Esophagus muscularis mucosa (tissue), 4 donors: ENCODE measurements at regions not wholly inside any gene's neighbourhood (a gene's known extent, or its start where the extent isn't known, plus 50 kb on each side); places are given as distances from the start of the nearest gene placed in this dataset.

ENCODE experiments used
- EP300 ChIP-seq: sonication (generic); formaldehyde crosslinking; IDR thresholded peaks from one replicate; pipeline ENCODE4 v1.6.1; 2017; ENCODE audit warnings: antibody characterized with exemption
- POLR2A ChIP-seq: fragments of 450-650 bp; IDR thresholded peaks from one replicate; pipeline ENCODE4 v1.6.1; 2017; ENCODE audit warnings: antibody characterized with exemption, moderate library complexity, mild to moderate bottlenecking, low read depth
- POLR2AphosphoS5 ChIP-seq, 2 donors: sonication (generic); formaldehyde crosslinking; IDR thresholded peaks; one replicate each; pipeline ENCODE4 v1.6.1; 2017; ENCODE audit warnings: antibody characterized with exemption in 2 of 2
- TF ChIP-seq, protein P1 (sequence below), 3 experiments: fragments of 200-600 bp in 2 of 3; fragments of 450-650 bp in 1 of 3; sonication (generic) in 2 of 3; IDR thresholded peaks; one replicate each; pipeline ENCODE4 v1.5.1; 2017 to 2019; ENCODE audit warnings: antibody characterized with exemption in 3 of 3, mild to moderate bottlenecking in 2 of 3, moderate library complexity in 1 of 3

- TF ChIP-seq, protein P1, sequence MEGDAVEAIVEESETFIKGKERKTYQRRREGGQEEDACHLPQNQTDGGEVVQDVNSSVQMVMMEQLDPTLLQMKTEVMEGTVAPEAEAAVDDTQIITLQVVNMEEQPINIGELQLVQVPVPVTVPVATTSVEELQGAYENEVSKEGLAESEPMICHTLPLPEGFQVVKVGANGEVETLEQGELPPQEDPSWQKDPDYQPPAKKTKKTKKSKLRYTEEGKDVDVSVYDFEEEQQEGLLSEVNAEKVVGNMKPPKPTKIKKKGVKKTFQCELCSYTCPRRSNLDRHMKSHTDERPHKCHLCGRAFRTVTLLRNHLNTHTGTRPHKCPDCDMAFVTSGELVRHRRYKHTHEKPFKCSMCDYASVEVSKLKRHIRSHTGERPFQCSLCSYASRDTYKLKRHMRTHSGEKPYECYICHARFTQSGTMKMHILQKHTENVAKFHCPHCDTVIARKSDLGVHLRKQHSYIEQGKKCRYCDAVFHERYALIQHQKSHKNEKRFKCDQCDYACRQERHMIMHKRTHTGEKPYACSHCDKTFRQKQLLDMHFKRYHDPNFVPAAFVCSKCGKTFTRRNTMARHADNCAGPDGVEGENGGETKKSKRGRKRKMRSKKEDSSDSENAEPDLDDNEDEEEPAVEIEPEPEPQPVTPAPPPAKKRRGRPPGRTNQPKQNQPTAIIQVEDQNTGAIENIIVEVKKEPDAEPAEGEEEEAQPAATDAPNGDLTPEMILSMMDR (IDR thresholded peaks at IDR 0.05), result no peak
- no peak for TF ChIP-seq EP300
- no peak for TF ChIP-seq POLR2A
- no peak for TF ChIP-seq POLR2AphosphoS5 (IDR thresholded peaks at IDR 0.05)
Measured at GRCh38 chrX:45668686-45669443, 468.2 kb upstream of the DIPK2B start.
